Mesenchymal stem cell (in vitro differentiated cells and primary cell): ENCODE measurements at regions not wholly inside any gene's neighbourhood (a gene's known extent, or its start where the extent isn't known, plus 50 kb on each side); places are given as distances from the start of the nearest gene placed in this dataset.

Source experiments
- DNase-seq: peaks from one replicate; pipeline ENCODE4 v3.0.0-alpha.2; 2013
- H2AFZ ChIP-seq: one replicate; pipeline ENCODE4 v1.6.1; 2013; ENCODE audit warnings: low read depth, mild to moderate bottlenecking, control low read depth, inconsistent platforms, low read length, moderate library complexity
- H2AK5ac ChIP-seq: 2 replicates; pipeline ENCODE4 v1.6.1; 2013; ENCODE audit warnings: low read length, moderate library complexity, mild to moderate bottlenecking, inconsistent platforms; ENCODE audit not compliant: severe bottlenecking
- H2BK120ac ChIP-seq: one replicate; pipeline ENCODE4 v1.6.1; 2013; ENCODE audit warnings: low read depth, mild to moderate bottlenecking, inconsistent platforms, low read length, moderate library complexity
- H2BK12ac ChIP-seq, 2 experiments: one replicate each; pipeline ENCODE4 v1.6.1; 2013; ENCODE audit warnings: inconsistent platforms in 2 of 2, low read length in 2 of 2, mild to moderate bottlenecking in 2 of 2, moderate library complexity in 2 of 2, control low read depth in 1 of 2
- H2BK15ac ChIP-seq: one replicate; pipeline ENCODE4 v1.6.1; 2013; ENCODE audit warnings: mild to moderate bottlenecking, low read depth, inconsistent platforms; ENCODE audit not compliant: poor library complexity, severe bottlenecking
- H2BK5ac ChIP-seq: 2 replicates; pipeline ENCODE4 v1.6.1; 2013; ENCODE audit warnings: low read depth, mild to moderate bottlenecking, low read length, control low read depth, inconsistent platforms; ENCODE audit not compliant: poor library complexity, severe bottlenecking
- H3K14ac ChIP-seq, 2 experiments: one replicate each; pipeline ENCODE4 v1.6.1; 2013; ENCODE audit warnings: inconsistent platforms in 2 of 2, low read length in 2 of 2, control low read depth in 1 of 2, mild to moderate bottlenecking in 1 of 2, moderate library complexity in 1 of 2
- H3K18ac ChIP-seq, 2 experiments: one replicate each; pipeline ENCODE4 v1.6.1; 2013; ENCODE audit warnings: inconsistent platforms in 2 of 2, low read length in 2 of 2, control low read depth in 1 of 2, low read depth in 1 of 2, mild to moderate bottlenecking in 1 of 2
- H3K23ac ChIP-seq, 2 experiments: one replicate each; pipeline ENCODE4 v1.6.1; 2013; ENCODE audit warnings: inconsistent platforms in 2 of 2, low read length in 2 of 2, mild to moderate bottlenecking in 2 of 2, moderate library complexity in 2 of 2, control low read depth in 1 of 2
- H3K27ac ChIP-seq: 2 replicates; pipeline ENCODE4 v1.5.1; 2013; ENCODE audit warnings: mild to moderate bottlenecking, moderate library complexity, low read length, control low read depth, inconsistent platforms; ENCODE audit not compliant: poor library complexity, severe bottlenecking
- H3K27me3 ChIP-seq, 2 experiments: 2 replicates each; pipeline versions ENCODE4 v1.6.1 to v1.7.0; 2013; ENCODE audit warnings: low read length in 2 of 2, mild to moderate bottlenecking in 2 of 2, moderate library complexity in 2 of 2, control low read depth in 1 of 2, inconsistent platforms in 1 of 2; ENCODE audit not compliant: control insufficient read depth in 1 of 2, insufficient read depth in 1 of 2
- H3K36me3 ChIP-seq, 2 experiments: 2 replicates each; pipeline versions ENCODE4 v1.6.1 to v1.7.0; 2013; ENCODE audit warnings: low read length in 2 of 2, control low read depth in 1 of 2, inconsistent platforms in 1 of 2, low read depth in 1 of 2, mild to moderate bottlenecking in 1 of 2; ENCODE audit not compliant: insufficient read depth in 2 of 2, control insufficient read depth in 1 of 2
- H3K4ac ChIP-seq, 2 experiments: one replicate each; pipeline ENCODE4 v1.6.1; 2013; ENCODE audit warnings: inconsistent platforms in 2 of 2, low read length in 2 of 2, mild to moderate bottlenecking in 2 of 2, moderate library complexity in 2 of 2, control low read depth in 1 of 2, low read depth in 1 of 2
- H3K4me1 ChIP-seq: 2 replicates; pipeline ENCODE4 v1.6.1; 2013; ENCODE audit warnings: low read depth, low read length, control low read depth; ENCODE audit not compliant: control insufficient read depth, insufficient read depth
- H3K4me2 ChIP-seq: 2 replicates; pipeline ENCODE4 v1.6.1; 2013; ENCODE audit warnings: low read length, mild to moderate bottlenecking, inconsistent platforms; ENCODE audit not compliant: poor library complexity, severe bottlenecking
- H3K4me3 ChIP-seq, 2 experiments: 2 replicates each; pipeline versions ENCODE4 v1.5.1 to v1.7.0; 2013; ENCODE audit warnings: low read length in 2 of 2, mild to moderate bottlenecking in 2 of 2, control low read depth in 1 of 2, low read depth in 1 of 2; ENCODE audit not compliant: insufficient read depth in 1 of 2
- H3K79me1 ChIP-seq: replicated peaks from 2 replicates; pipeline ENCODE4 v1.6.1; 2013; ENCODE audit warnings: mild to moderate bottlenecking, control low read depth, low read length, inconsistent platforms; ENCODE audit not compliant: poor library complexity, severe bottlenecking
- H3K9ac ChIP-seq: 2 replicates; pipeline ENCODE4 v1.7.0; 2013; ENCODE audit warnings: mild to moderate bottlenecking, low read length, moderate library complexity
- H3K9me3 ChIP-seq: 2 replicates; pipeline ENCODE4 v1.7.0; 2013; ENCODE audit warnings: mild to moderate bottlenecking, low read length; ENCODE audit not compliant: control insufficient read depth
- H4K8ac ChIP-seq: one replicate; pipeline ENCODE4 v1.6.1; 2013; ENCODE audit warnings: inconsistent platforms, mild to moderate bottlenecking, low read length, moderate library complexity
- H4K91ac ChIP-seq: one replicate; pipeline ENCODE4 v1.6.1; 2013; ENCODE audit warnings: mild to moderate bottlenecking, low read length, inconsistent platforms
- WGBS: methylation state at CpG from one replicate; pipeline ENCODE4 v1.1.7; 2013; ENCODE audit warnings: mixed read lengths; 5-methylcytosine and 5-hydroxymethylcytosine counted together

DNA sequence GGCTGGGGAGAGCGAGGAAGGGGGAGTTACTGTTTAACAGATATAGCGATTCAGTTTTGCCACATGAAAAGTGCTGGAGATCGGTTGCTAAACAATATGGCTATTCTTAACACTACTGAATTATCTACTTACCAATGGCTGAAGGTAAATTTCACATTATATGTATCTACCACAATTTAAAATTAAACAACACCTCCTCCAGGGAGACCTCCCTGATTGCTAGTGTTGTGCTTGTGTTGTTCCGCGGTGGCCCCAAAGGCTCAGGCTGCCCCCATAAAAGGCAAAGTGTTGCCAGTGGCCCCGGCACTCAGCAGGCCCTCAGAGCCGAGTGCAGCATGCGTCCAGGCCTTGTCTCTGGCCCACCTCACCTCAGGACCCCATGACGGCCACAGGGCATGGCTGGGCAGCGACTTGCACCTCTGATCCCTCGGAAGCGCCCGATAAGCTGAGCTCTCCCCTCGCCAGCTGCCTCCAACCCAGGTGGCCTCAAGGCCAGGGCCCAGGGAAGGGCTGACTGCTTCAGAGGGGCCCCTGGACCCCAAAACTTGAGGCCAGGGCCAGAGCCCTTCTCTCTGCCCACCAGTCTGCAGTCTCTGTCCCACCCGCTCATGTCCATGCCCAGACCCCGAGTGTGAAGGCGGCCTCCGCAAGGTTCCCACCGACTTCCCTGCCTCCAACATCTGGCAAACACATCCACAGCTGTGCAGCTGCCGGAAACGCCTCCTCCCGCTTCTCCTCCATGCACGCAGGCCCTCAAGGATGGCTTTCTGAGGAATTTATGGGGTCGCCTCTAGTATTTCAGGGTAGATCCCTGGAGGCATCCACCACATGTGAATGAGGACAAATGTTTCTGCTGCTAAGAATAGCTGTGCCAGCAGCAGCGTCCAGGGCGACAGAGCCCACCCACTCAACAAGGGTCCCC is 60.0 kb downstream of the NCOR2 start:
- Histone ChIP-seq H3K9ac (peak overlapping the region; percentile 43), H2AFZ (no peak overlapping the region), H3K27ac (peak overlapping the region; percentile 92), H3K4me2 (no peak overlapping the region), H3K9me3 (no peaks in the 10 kb centered on the region), H2BK5ac (peak overlapping the region; percentile 79), H3K4ac (peak overlapping the region; percentile 83 to 91), H3K27me3 (no peaks in the 10 kb centered on the region), H3K4me1 (peaks cover 85% of the 10 kb centered on the region), H2BK15ac (peak overlapping the region; percentile 23), H3K23ac (peak overlapping the region in 1 of 2 experiments; percentile 40), H2AK5ac (peak overlapping the region; percentile 77), H3K14ac (peak overlapping the region in 1 of 2 experiments; percentile 76), H3K79me1 (no peaks in the 10 kb centered on the region), H3K18ac (peak overlapping the region; percentile 90 to 92), H4K91ac (peak overlapping the region; percentile 98), H2BK120ac (peak overlapping the region; percentile 86), H3K4me3 (no peak overlapping the region), H2BK12ac (peak overlapping the region; percentile 34 to 87), H3K36me3 (peaks cover 0 to 49% of the 10 kb centered on the region in 2 experiments), H4K8ac (peak overlapping the region; percentile 94)
- WGBS: 70% methylated on average over 20 of the region's 26 CpGs
- peak; percentile 89 for DNase-seq

DNA sequence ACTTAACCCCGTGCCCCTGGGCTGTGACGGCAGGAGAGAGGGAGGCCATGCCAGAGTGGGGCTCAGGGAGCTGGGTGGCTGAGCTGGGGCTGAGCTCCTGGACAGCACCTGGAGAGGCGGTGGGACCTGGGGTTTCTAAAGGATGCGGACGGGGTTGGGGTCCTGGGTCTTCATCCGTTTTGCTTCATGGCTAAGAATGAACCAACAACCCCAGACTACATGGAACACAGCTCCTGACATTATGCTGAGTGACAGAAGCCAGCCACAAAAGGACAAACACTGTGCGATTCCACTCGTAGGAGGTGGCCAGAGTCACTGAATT is 60.6 kb downstream of the NCOR2 start:
- Histone ChIP-seq H2AK5ac (peak overlapping the region; percentile 33), H3K27ac (peak overlapping the region; percentile 92), H3K36me3 (peaks cover 0 to 52% of the 10 kb centered on the region in 2 experiments), H3K9ac (peak overlapping the region; percentile 43), H3K27me3 (no peaks in the 10 kb centered on the region), H2BK120ac (peak overlapping the region; percentile 59), H3K79me1 (no peaks in the 10 kb centered on the region), H3K23ac (no peak overlapping the region), H3K14ac (peak overlapping the region in 1 of 2 experiments; percentile 72), H3K18ac (peak overlapping the region; percentile 76 to 89), H2AFZ (no peak overlapping the region), H2BK12ac (peak overlapping the region; percentile 12 to 96), H3K4me1 (peaks cover 88% of the 10 kb centered on the region), H4K91ac (peak overlapping the region; percentile 98), H3K4me2 (peak overlapping the region; percentile 31), H3K9me3 (no peaks in the 10 kb centered on the region), H3K4ac (peak overlapping the region; percentile 20 to 76), H2BK15ac (peak overlapping the region; percentile 73), H2BK5ac (peak overlapping the region; percentile 19), H3K4me3 (peak overlapping the region in 1 of 2 experiments; percentile 37), H4K8ac (peak overlapping the region; percentile 66)
- WGBS: 57% methylated on average over 8 of the region's 8 CpGs
- DNase-seq: no peak

DNA sequence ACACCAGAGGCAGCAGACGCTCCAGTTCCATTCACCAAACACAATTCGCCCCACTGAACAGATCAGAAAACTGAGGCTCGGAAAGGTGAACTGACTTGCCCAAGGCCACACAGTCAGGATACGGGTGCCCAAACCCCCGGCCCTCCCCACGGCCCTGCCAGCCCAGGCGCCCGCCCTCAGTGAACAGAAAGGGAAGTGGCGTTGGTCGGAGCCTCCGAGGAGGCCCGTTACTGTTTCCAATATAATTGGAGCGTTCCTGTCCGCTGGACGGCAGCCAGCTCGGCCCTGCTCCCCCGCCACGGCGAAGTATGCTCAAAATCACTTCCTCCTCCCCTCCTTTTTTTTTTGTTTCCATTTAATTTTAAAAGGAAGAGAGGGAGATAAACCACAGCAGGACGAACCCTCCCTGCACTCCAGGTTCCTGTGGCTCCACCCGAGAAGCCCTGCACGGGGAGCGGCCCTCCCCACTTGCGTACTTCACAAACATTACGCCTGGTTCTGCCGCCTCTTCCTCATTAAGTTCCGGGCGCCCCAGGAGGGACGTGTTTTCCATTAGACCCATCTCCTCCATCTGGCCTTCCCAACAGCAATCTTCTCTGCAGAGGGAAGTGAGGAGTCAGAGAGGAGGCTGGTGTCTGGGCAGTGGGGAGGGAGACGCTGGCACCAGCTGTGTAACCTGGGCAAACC is 61.1 kb downstream of the NCOR2 start:
- peak overlapping the region; percentile 73 for H4K8ac ChIP-seq
- no peak overlapping the region for H3K23ac ChIP-seq
- H3K27ac ChIP-seq: peak overlapping the region; percentile 92
- H2BK120ac ChIP-seq: peak overlapping the region; percentile 59
- H3K4me3 ChIP-seq: peak overlapping the region in 1 of 2 experiments; percentile 37
- H3K9ac ChIP-seq: peak overlapping the region; percentile 43
- peak overlapping the region; percentile 37 to 76 for H3K4ac ChIP-seq
- peak overlapping the region; percentile 93 for H2AK5ac ChIP-seq
- peak overlapping the region; percentile 76 to 89 for H3K18ac ChIP-seq
- WGBS: 42% methylated on average over 16 of the region's 30 CpGs
- H3K4me1 ChIP-seq: peaks cover 89% of the 10 kb centered on the region
- H3K14ac ChIP-seq: peak overlapping the region in 1 of 2 experiments; percentile 72
- H2BK5ac ChIP-seq: peak overlapping the region; percentile 45
- H3K27me3 ChIP-seq: no peaks in the 10 kb centered on the region
- no peak overlapping the region for H2AFZ ChIP-seq
- H2BK12ac ChIP-seq: peak overlapping the region; percentile 30 to 96
- H3K79me1 ChIP-seq: no peaks in the 10 kb centered on the region
- peak overlapping the region; percentile 31 for H3K4me2 ChIP-seq
- H4K91ac ChIP-seq: peak overlapping the region; percentile 98
- peaks cover 0 to 51% of the 10 kb centered on the region in 2 experiments for H3K36me3 ChIP-seq
- no peaks in the 10 kb centered on the region for H3K9me3 ChIP-seq
- peak; percentile 84 for DNase-seq
- H2BK15ac ChIP-seq: peak overlapping the region; percentile 73
